Loucy (cell line): ENCODE measurements at regions not wholly inside any gene's neighbourhood (a gene's known extent, or its start where the extent isn't known, plus 50 kb on each side); places are given as distances from the start of the nearest gene placed in this dataset.

ENCODE experiments used
- CTCF ChIP-seq: fragments of 200-600 bp; sonication (generic); conservative IDR thresholded peaks from 2 replicates; pipeline ENCODE4 v1.5.1; 2014; ENCODE audit warnings: mild to moderate bottlenecking, antibody characterized with exemption, low read length
- EZH2phosphoT487 ChIP-seq: fragments of 200-600 bp; IDR thresholded peaks from 2 replicates; pipeline ENCODE4 v1.6.1; 2018; ENCODE audit warnings: antibody characterized with exemption, mild to moderate bottlenecking, moderate library complexity, borderline replicate concordance

- TF ChIP-seq CTCF (no peak), EZH2phosphoT487 (no peak)
Measured at GRCh38 chr10:90412582-90412981, 445.3 kb downstream of the HTR7 start.
